ENCODE measurements at regions not wholly inside any gene's neighbourhood (a gene's known extent, or its start where the extent isn't known, plus 50 kb on each side); places are given as distances from the start of the nearest gene placed in this dataset.

GRCh38 chr1:29933067-29933466 is 696.7 kb downstream of the PTPRU start:
- TF ChIP-seq CTCF (IDR thresholded peaks at IDR 0.05; ENCODE audit: low read depth, low read length, poor library complexity, severe bottlenecking), result no peak
- TF ChIP-seq EZH2phosphoT487 (IDR thresholded peaks at IDR 0.05; ENCODE audit: borderline replicate concordance, low read length), result no peak
